Keratinocyte (primary cell): ENCODE measurements at regions not wholly inside any gene's neighbourhood (a gene's known extent, or its start where the extent isn't known, plus 50 kb on each side); places are given as distances from the start of the nearest gene placed in this dataset.

Experiments
- DNase-seq: peaks from one replicate; pipeline ENCODE4 v3.0.0-alpha.2; 2011; ENCODE audit warnings: low read depth, missing footprints, low spot score
- FAIRE-seq: peaks from 2 replicates; lab custom pipeline; 2011; peaks lifted over from hg19 to GRCh38; lab: Jason Lieb, UNC
- H2AFZ ChIP-seq: 2 replicates; pipeline ENCODE4 v1.6.0; 2012; ENCODE audit warnings: low read length, control low read depth, inconsistent platforms; ENCODE audit not compliant: control insufficient read depth
- H3K27ac ChIP-seq: 2 replicates; pipeline ENCODE4 v1.5.1; 2011; ENCODE audit warnings: low read length; ENCODE audit not compliant: control insufficient read depth, insufficient read depth
- H3K27me3 ChIP-seq: 3 replicates; pipeline ENCODE4 v1.6.0; 2011; ENCODE audit warnings: low read length; ENCODE audit not compliant: control insufficient read depth, insufficient read depth; ENCODE audit errors: extremely low read depth
- H3K36me3 ChIP-seq, 2 experiments: 2 replicates in 1 of 2; 3 replicates in 1 of 2; pipeline ENCODE4 v1.5.1; 2011; ENCODE audit warnings: low read length in 2 of 2, mild to moderate bottlenecking in 1 of 2; ENCODE audit not compliant: control insufficient read depth in 2 of 2, insufficient read depth in 2 of 2; ENCODE audit errors: extremely low read depth in 1 of 2
- H3K4me1 ChIP-seq: 3 replicates; pipeline ENCODE4 v1.5.1; 2011; ENCODE audit warnings: low read length; ENCODE audit not compliant: control insufficient read depth, insufficient read depth; ENCODE audit errors: extremely low read depth
- H3K4me2 ChIP-seq: 3 replicates; pipeline ENCODE4 v1.6.0; 2011; ENCODE audit warnings: low read depth, low read length; ENCODE audit not compliant: control insufficient read depth, insufficient read depth; ENCODE audit errors: extremely low read depth
- H3K4me3 ChIP-seq, 3 experiments: fragments of 200-600 bp in 1 of 3; sonication (generic) in 1 of 3; 2 replicates in 2 of 3; 3 replicates in 1 of 3; pipeline ENCODE4 v1.5.1; 2011 to 2016; ENCODE audit warnings: low read length in 3 of 3, mild to moderate bottlenecking in 3 of 3, control low read depth in 2 of 3, inconsistent platforms in 1 of 3, low read depth in 1 of 3, mixed read lengths in 1 of 3, mixed run types in 1 of 3, moderate library complexity in 1 of 3; ENCODE audit not compliant: control insufficient read depth in 2 of 3, insufficient read depth in 2 of 3; ENCODE audit errors: extremely low read depth in 1 of 3
- H3K79me2 ChIP-seq: 2 replicates; pipeline ENCODE4 v1.6.0; 2012; ENCODE audit warnings: low read length; ENCODE audit not compliant: control insufficient read depth, insufficient read depth
- H3K9ac ChIP-seq: 3 replicates; pipeline ENCODE4 v1.6.0; 2011; ENCODE audit warnings: low read length; ENCODE audit not compliant: control insufficient read depth, insufficient read depth; ENCODE audit errors: extremely low read depth
- H3K9me1 ChIP-seq: 3 replicates; pipeline ENCODE4 v1.6.0; 2011; ENCODE audit warnings: low read length; ENCODE audit not compliant: control insufficient read depth, insufficient read depth; ENCODE audit errors: extremely low read depth
- H3K9me3 ChIP-seq: 2 replicates; pipeline ENCODE4 v1.5.1; 2012; ENCODE audit warnings: low read depth, low read length; ENCODE audit not compliant: control insufficient read depth
- H4K20me1 ChIP-seq: 3 replicates; pipeline ENCODE4 v1.6.0; 2011; ENCODE audit warnings: low read length; ENCODE audit not compliant: control insufficient read depth, insufficient read depth; ENCODE audit errors: extremely low read depth
- CTCF ChIP-seq, 3 experiments: IDR thresholded peaks in 1 of 3; conservative IDR thresholded peaks in 1 of 3; optimal IDR thresholded peaks in 1 of 3; 2 replicates in 2 of 3; 3 replicates in 1 of 3; pipeline versions ENCODE3 to v1.5.1; 2011; ENCODE audit warnings: low read length in 3 of 3, mild to moderate bottlenecking in 3 of 3, moderate library complexity in 2 of 3, control low read depth in 1 of 3, inconsistent platforms in 1 of 3; ENCODE audit not compliant: insufficient read depth in 2 of 3; ENCODE audit errors: extremely low read depth in 1 of 3
- EZH2 ChIP-seq: IDR thresholded peaks from one replicate; pipeline ENCODE4 v1.6.1; 2012; ENCODE audit warnings: inconsistent platforms, mild to moderate bottlenecking, low read length, moderate library complexity
- dilution Hi-C: fragments of 300-500 bp; cut with MboI; formaldehyde crosslinking; loops from one replicate; pipeline ENCODE4 v1.7.0; 2020; ENCODE audit warnings: low sequenced_read_pairs; ENCODE audit not compliant: extremely low pct_ligation_motif_present

- no peak overlapping the region for H2AFZ ChIP-seq
- H3K4me2 ChIP-seq = no peak overlapping the region
- H3K36me3 ChIP-seq = no peaks in the 10 kb centered on the region
- TF ChIP-seq EZH2 = no peak
- TF ChIP-seq CTCF (optimal IDR thresholded peaks at IDR 0.05 in 1 of 3, IDR thresholded peaks at IDR 0.05 in 1 of 3, conservative IDR thresholded peaks at IDR 0.05 in 1 of 3; ENCODE audit: extremely low read depth in 1 of 3, insufficient read depth in 2 of 3, low read length in 3 of 3) = no peak
- FAIRE-seq (no peak), DNase-seq (no peak)
- H3K27ac ChIP-seq = no peak overlapping the region
- H3K27me3 ChIP-seq = no peaks in the 10 kb centered on the region
- no peak overlapping the region for H3K4me3 ChIP-seq
- dilution Hi-C loops = no loop called here
- H3K79me2 ChIP-seq = no peaks in the 10 kb centered on the region
- no peaks in the 10 kb centered on the region for H4K20me1 ChIP-seq
- no peak overlapping the region for H3K9ac ChIP-seq
- no peaks in the 10 kb centered on the region for H3K4me1 ChIP-seq
- no peaks in the 10 kb centered on the region for H3K9me1 ChIP-seq
- no peaks in the 10 kb centered on the region for H3K9me3 ChIP-seq
Measured at GRCh38 chr3:20669675-20670074, 483.7 kb upstream of the SGO1 start.

- Histone ChIP-seq H4K20me1 (no peaks in the 10 kb centered on the region), H3K27ac (no peak overlapping the region), H3K79me2 (no peaks in the 10 kb centered on the region), H3K4me3 (no peak overlapping the region), H3K9me1 (no peaks in the 10 kb centered on the region), H2AFZ (no peak overlapping the region), H3K4me2 (no peak overlapping the region), H3K9me3 (no peaks in the 10 kb centered on the region), H3K4me1 (no peaks in the 10 kb centered on the region), H3K27me3 (no peaks in the 10 kb centered on the region), H3K9ac (no peak overlapping the region), H3K36me3 (no peaks in the 10 kb centered on the region)
- DNase-seq (no peak), FAIRE-seq (no peak)
- dilution Hi-C loops = no loop called here
- TF ChIP-seq CTCF (optimal IDR thresholded peaks at IDR 0.05 in 1 of 3, IDR thresholded peaks at IDR 0.05 in 1 of 3, conservative IDR thresholded peaks at IDR 0.05 in 1 of 3; ENCODE audit: extremely low read depth in 1 of 3, insufficient read depth in 2 of 3, low read length in 3 of 3) = no peak
- TF ChIP-seq EZH2 = no peak
Measured at GRCh38 chr3:20669184-20669583, 483.2 kb upstream of the SGO1 start.
